CD4-positive, alpha-beta T cell treated with Interleukin-4 for 1 hour (primary cell): ENCODE measurements at regions not wholly inside any gene's neighbourhood (a gene's known extent, or its start where the extent isn't known, plus 50 kb on each side); places are given as distances from the start of the nearest gene placed in this dataset.

Experiments
- DNase-seq, 2 donors: peaks; one replicate each; pipeline ENCODE4 v3.0.0-alpha.2; 2020 to 2022

- DNase-seq, result no peak
Measured at GRCh38 chrX:22396408-22396807, 123.7 kb downstream of the CBLL2 start.

GRCh38 chrX:22397566-22397965, 124.9 kb downstream of the CBLL2 start:
- DNase-seq, result no peak

GRCh38 chrX:22399437-22400192, 126.9 kb downstream of the CBLL2 start:
- no peak for DNase-seq

- no peak for DNase-seq
Measured at GRCh38 chrX:22404297-22404696, 131.6 kb downstream of the CBLL2 start.

- DNase-seq, result no peak
Measured at GRCh38 chrX:22406201-22406737, 133.6 kb downstream of the CBLL2 start.

GRCh38 chrX:22409418-22409817, 136.7 kb downstream of the CBLL2 start:
- no peak for DNase-seq

- DNase-seq, result no peak
Measured at GRCh38 chrX:22424122-22424915, 151.6 kb downstream of the CBLL2 start.

GRCh38 chrX:22424919-22425318, 152.2 kb downstream of the CBLL2 start:
- no peak for DNase-seq

- no peak for DNase-seq
Measured at GRCh38 chrX:22429704-22430103, 157.0 kb downstream of the CBLL2 start.

GRCh38 chrX:22430701-22431100, 158.0 kb downstream of the CBLL2 start:
- no peak for DNase-seq

GRCh38 chrX:22433292-22434070, 160.8 kb downstream of the CBLL2 start:
- no peak for DNase-seq

GRCh38 chrX:22445880-22446279, 173.2 kb downstream of the CBLL2 start:
- DNase-seq, result no peak

- DNase-seq, result no peak
Measured at GRCh38 chrX:22462959-22463358, 190.2 kb downstream of the CBLL2 start.

- no peak for DNase-seq
Measured at GRCh38 chrX:22467571-22467970, 194.9 kb downstream of the CBLL2 start.

GRCh38 chrX:22481436-22481835, 208.7 kb downstream of the CBLL2 start:
- no peak for DNase-seq

- no peak for DNase-seq
Measured at GRCh38 chrX:22486296-22486695, 213.6 kb downstream of the CBLL2 start.

- no peak for DNase-seq
Measured at GRCh38 chrX:22516893-22517292, 244.2 kb downstream of the CBLL2 start.

- no peak for DNase-seq
Measured at GRCh38 chrX:22520128-22520828, 247.6 kb downstream of the CBLL2 start.

- DNase-seq, result no peak
Measured at GRCh38 chrX:22526339-22526738, 253.6 kb downstream of the CBLL2 start.

GRCh38 chrX:22527302-22527701, 254.6 kb downstream of the CBLL2 start:
- no peak for DNase-seq

GRCh38 chrX:22533898-22534297, 261.2 kb downstream of the CBLL2 start:
- DNase-seq, result no peak

GRCh38 chrX:22534643-22535042, 261.9 kb downstream of the CBLL2 start:
- DNase-seq, result no peak
